ENCODE measurements at regions not wholly inside any gene's neighbourhood (a gene's known extent, or its start where the extent isn't known, plus 50 kb on each side); places are given as distances from the start of the nearest gene placed in this dataset.
"Not testable (repeated sequence)": the region's sequence is repeated elsewhere in the genome, so short reads cannot be mapped to it uniquely, and the experiment has no call there.

DNA sequence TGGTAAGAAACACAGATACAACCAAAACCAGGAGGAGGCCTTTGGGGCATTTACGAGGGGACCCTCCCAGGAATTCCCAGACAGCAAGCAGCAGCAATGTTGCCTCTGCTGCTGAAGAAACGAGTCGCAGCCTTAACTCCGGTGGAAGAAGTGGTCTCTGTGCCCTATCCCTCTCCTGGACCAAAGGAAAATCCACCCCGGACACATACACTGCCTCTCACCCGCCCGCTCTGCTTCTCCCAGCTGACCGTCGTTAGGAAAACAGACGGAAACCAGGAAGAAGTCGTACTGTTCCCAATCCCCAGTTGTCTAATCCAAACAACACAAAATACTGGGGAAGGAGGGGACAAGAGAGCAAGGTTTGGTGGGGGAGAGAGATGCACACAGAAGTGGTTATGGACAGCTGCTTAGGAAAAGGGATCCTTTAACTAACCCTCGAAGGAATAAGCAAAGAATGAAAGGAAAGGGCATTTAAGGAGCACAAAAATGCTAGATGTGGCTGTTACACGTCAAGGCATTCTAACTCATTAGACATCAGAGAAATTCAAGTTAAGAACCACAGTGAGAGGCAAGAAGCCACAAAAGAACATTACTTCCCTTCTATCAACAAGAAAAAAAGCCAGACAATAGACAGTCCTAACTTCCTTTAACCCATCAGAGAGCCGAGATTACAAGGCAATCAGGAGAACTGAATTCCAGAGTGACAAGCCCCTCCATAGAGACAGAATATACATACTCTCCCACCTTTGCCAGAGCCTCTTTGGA lies 71.9 kb downstream of the ACTL7B start:
- Histone ChIP-seq H3K27ac (ENCODE audit: low read depth, low read length) (no peak overlapping the region), H3K4me1 (ENCODE audit: control insufficient read depth, insufficient read depth, low read length) (peaks cover 31% of the 10 kb centered on the region), H3K9ac (ENCODE audit: low read depth, low read length) (no peak overlapping the region), H3K4me3 (ENCODE audit: low read depth, low read length) (no peak overlapping the region), H3K9me3 (ENCODE audit: control insufficient read depth, insufficient read depth, low read length) (no peaks in the 10 kb centered on the region), H3K36me3 (ENCODE audit: control insufficient read depth, insufficient read depth, low read length) (no peaks in the 10 kb centered on the region), H3K27me3 (ENCODE audit: control insufficient read depth, insufficient read depth, low read length) (peaks cover 3% of the 10 kb centered on the region; the same call in 1 of the 2 replicates)

DNA sequence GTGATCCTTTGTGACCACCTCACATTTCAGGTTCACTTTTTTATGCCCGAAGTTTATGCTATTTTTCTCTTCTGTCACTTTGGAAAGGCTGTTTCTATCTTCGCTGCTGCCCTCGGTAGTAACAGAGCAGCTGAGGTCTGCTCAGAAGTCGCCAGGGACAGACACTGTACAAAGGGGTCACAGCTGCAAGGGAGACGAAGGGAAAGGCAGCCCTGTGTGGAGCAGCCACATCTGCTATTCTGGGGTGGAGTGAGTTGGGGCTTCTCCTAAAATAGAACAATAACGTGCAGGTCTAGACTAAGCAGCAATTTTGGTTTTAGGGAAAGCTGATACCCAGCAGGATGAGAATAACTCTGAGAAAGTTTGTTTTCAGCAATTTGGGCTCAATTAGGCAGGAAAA lies 72.5 kb downstream of the ACTL7B start:
- H3K9ac ChIP-seq (ENCODE audit: low read depth, low read length): no peak overlapping the region

DNA sequence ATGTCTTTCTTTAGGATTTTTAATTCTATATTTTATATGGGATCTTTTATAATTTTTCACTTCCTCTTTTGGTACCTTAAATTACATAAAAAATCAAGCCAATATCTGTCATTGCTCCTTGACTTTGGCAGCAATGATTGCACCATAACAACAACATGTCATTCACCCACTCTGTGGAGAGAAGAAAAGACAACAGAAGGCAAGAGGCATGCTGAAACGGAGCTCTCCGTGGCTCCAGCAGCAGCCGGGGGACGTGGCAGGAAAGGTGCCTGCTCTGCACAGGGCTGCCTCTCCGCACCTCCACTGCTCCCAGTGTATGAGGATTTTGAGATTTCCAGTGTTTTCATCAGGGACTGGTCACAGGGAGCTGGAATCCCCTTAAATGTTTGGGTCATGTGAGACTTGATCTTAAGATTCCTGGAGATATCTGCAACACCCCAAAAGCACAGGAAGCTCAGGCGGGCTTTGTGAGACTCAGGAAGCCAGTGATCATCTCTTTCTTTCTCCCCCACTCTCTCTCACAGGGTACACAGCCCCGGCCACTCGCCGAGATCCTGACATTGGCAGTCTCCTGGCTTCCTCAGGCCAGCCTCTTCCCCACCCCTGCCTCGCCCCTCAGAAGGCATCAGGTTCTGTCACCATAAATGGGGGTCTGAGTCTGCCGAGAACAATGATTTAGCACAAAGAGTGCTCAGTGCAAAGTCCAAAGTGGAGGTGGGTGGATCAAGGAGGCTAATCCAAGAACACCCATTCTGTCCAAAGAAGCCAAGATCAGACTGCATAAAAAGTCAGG lies 74.6 kb downstream of the ACTL7B start:
- peaks cover 22% of the 10 kb centered on the region for H3K4me1 ChIP-seq (ENCODE audit: control insufficient read depth, insufficient read depth, low read length)
- no peak overlapping the region for H3K9ac ChIP-seq (ENCODE audit: low read depth, low read length)
- H3K27me3 ChIP-seq (ENCODE audit: control insufficient read depth, insufficient read depth, low read length): peaks cover 14% of the 10 kb centered on the region; the same call in 1 of the 2 replicates
- no peak overlapping the region for H3K4me3 ChIP-seq (ENCODE audit: low read depth, low read length)
- no peaks in the 10 kb centered on the region for H3K36me3 ChIP-seq (ENCODE audit: control insufficient read depth, insufficient read depth, low read length)
- no peaks in the 10 kb centered on the region for H3K9me3 ChIP-seq (ENCODE audit: control insufficient read depth, insufficient read depth, low read length)
- no peak overlapping the region for H3K27ac ChIP-seq (ENCODE audit: low read depth, low read length)

More for the DNA sequence above, 72.5 kb downstream of the ACTL7B start:
- peaks cover 31% of the 10 kb centered on the region for H3K4me1 ChIP-seq (ENCODE audit: control insufficient read depth, insufficient read depth, low read length)
- H3K9me3 ChIP-seq (ENCODE audit: control insufficient read depth, insufficient read depth, low read length): no peaks in the 10 kb centered on the region
- H3K4me3 ChIP-seq (ENCODE audit: low read depth, low read length): no peak overlapping the region
- no peaks in the 10 kb centered on the region for H3K36me3 ChIP-seq (ENCODE audit: control insufficient read depth, insufficient read depth, low read length)
- peaks cover 7% of the 10 kb centered on the region; the same call in 1 of the 2 replicates for H3K27me3 ChIP-seq (ENCODE audit: control insufficient read depth, insufficient read depth, low read length)
- no peak overlapping the region for H3K27ac ChIP-seq (ENCODE audit: low read depth, low read length)

DNA sequence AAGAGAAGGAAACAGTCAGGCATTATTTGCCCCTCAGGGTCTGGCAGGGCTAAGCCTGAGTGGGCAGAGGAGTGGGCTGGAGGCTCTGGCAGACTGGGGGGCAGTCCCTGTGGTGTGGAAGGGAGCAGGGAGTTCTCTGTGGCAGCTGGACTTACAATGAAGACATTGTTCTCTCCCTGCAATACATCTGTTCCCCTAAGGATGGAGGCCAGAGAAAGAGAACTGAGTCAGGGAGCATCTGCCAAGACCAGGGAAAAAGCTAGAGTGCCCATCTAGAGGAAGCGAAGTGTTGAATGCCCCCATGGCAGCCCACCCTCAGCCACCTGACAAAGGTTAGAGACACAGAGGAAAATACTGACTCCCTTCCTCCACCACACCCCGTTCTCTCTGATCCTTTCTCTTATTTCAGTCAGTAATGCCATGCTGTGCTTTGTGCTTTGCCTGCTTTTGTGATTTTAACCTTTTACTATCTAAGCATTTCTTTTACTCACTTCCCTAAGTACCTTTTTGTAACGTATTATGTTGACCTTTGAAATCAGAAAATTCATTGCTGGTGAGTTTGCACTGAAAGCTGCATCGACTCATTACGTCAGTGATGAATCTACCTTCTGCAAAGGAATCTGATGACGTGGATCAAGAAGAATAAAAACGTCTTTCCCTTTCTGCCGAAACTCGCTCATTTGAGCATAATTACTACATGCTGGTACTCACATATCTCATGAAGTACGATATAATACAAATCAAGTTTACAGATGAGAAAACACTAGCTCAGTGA lies 76.0 kb downstream of the ACTL7B start:
- peaks cover 22% of the 10 kb centered on the region for H3K4me1 ChIP-seq (ENCODE audit: control insufficient read depth, insufficient read depth, low read length)
- H3K27me3 ChIP-seq (ENCODE audit: control insufficient read depth, insufficient read depth, low read length): peaks cover 14% of the 10 kb centered on the region; the same call in 1 of the 2 replicates
- no peak overlapping the region for H3K4me3 ChIP-seq (ENCODE audit: low read depth, low read length)
- no peak overlapping the region for H3K27ac ChIP-seq (ENCODE audit: low read depth, low read length)
- no peaks in the 10 kb centered on the region for H3K9me3 ChIP-seq (ENCODE audit: control insufficient read depth, insufficient read depth, low read length)
- H3K36me3 ChIP-seq (ENCODE audit: control insufficient read depth, insufficient read depth, low read length): no peaks in the 10 kb centered on the region
- H3K9ac ChIP-seq (ENCODE audit: low read depth, low read length): no peak overlapping the region

GRCh38 chr9:108776920-108777639 lies 78.7 kb downstream of the ACTL7B start:
- no peaks in the 10 kb centered on the region for H3K36me3 ChIP-seq (ENCODE audit: control insufficient read depth, insufficient read depth, low read length)
- no peaks in the 10 kb centered on the region for H3K9me3 ChIP-seq (ENCODE audit: control insufficient read depth, insufficient read depth, low read length)
- H3K4me3 ChIP-seq (ENCODE audit: low read depth, low read length): no peak overlapping the region
- peaks cover 22% of the 10 kb centered on the region for H3K4me1 ChIP-seq (ENCODE audit: control insufficient read depth, insufficient read depth, low read length)
- peaks cover 14% of the 10 kb centered on the region; the same call in 1 of the 2 replicates for H3K27me3 ChIP-seq (ENCODE audit: control insufficient read depth, insufficient read depth, low read length)
- no peak overlapping the region for H3K27ac ChIP-seq (ENCODE audit: low read depth, low read length)
- no peak overlapping the region for H3K9ac ChIP-seq (ENCODE audit: low read depth, low read length)

DNA sequence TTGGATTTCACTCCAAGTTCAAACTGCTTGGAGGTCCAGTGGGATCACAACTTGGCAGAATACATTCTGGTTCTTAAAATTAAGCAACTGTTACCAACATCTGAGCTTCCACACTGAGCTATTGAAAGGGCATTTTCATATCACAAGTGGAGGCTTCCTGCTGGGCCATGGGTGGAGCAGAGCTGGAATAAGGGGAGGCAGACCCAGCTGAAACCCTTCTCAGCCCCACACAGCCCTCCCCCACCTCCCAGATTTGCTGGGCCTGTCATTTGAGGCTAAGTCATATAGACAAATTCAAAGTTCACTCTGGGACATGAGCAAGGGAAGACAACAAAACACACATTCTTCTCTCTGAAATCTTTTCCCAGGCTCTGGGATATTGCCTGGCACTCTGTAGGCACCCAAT lies 79.9 kb downstream of the ACTL7B start:
- Histone ChIP-seq H3K27ac (ENCODE audit: low read depth, low read length) (no peak overlapping the region), H3K9me3 (ENCODE audit: control insufficient read depth, insufficient read depth, low read length) (no peaks in the 10 kb centered on the region), H3K36me3 (ENCODE audit: control insufficient read depth, insufficient read depth, low read length) (no peaks in the 10 kb centered on the region), H3K9ac (ENCODE audit: low read depth, low read length) (no peak overlapping the region), H3K27me3 (ENCODE audit: control insufficient read depth, insufficient read depth, low read length) (peaks cover 14% of the 10 kb centered on the region; the same call in 1 of the 2 replicates), H3K4me3 (ENCODE audit: low read depth, low read length) (no peak overlapping the region), H3K4me1 (ENCODE audit: control insufficient read depth, insufficient read depth, low read length) (peaks cover 17% of the 10 kb centered on the region)

DNA sequence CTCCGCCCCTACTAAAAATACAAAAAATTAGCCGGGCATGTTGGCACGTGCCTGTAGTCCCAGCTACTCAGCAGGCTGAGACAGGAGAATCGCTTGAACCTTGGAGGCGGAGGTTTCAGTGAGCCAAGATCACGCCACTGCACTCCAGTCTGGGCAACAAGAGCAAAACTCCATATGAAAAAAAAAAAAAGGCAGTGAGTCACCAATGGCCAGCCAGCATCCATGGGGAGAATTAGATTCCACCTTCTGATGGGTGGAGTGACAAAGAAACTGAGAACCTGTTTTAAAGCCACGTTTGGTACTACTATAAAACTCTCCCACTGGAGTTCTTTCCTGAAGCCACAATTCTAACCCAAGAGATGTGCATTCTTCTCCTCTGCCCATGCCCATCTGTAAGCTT lies 81.7 kb downstream of the ACTL7B start:
- H3K27me3 ChIP-seq (ENCODE audit: control insufficient read depth, insufficient read depth, low read length): peaks cover 13% of the 10 kb centered on the region; the same call in 1 of the 2 replicates
- not testable (repeated sequence) for H3K9me3 ChIP-seq (ENCODE audit: control insufficient read depth, insufficient read depth, low read length); H3K27ac ChIP-seq (ENCODE audit: low read depth, low read length); H3K4me1 ChIP-seq (ENCODE audit: control insufficient read depth, insufficient read depth, low read length); H3K4me3 ChIP-seq (ENCODE audit: low read depth, low read length); H3K9ac ChIP-seq (ENCODE audit: low read depth, low read length); H3K36me3 ChIP-seq (ENCODE audit: control insufficient read depth, insufficient read depth, low read length)

DNA sequence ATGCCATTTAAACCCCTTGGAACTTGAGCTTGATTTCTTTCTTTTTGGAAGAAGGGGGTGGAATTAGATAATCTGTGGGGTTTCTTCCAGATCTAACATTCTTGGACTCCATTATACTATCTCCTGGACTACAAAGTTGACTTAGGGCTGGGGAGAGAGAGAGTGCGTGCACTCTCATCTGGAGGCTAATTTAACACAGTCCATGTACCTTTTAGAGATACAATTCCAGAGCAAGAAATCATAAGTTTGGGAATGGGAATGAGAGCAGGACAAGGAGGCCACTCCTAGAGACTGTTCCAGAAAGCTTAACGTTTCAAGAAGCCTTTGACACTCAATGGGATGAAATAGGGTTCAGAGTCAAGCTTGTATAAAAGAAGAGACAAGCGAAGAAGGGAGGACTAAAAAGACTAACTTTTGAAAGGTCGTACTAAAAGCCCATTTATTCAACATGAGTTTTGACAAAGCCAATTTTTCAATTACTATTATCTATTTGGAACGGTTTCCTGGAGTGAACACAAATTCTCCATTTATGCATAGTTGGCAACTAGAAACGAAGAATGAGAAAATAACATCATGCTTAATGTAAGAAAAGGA lies 83.4 kb downstream of the ACTL7B start:
- Histone ChIP-seq H3K36me3 (ENCODE audit: control insufficient read depth, insufficient read depth, low read length) (no peaks in the 10 kb centered on the region), H3K4me1 (ENCODE audit: control insufficient read depth, insufficient read depth, low read length) (peaks cover 4% of the 10 kb centered on the region; the same call in 1 of the 2 replicates), H3K27me3 (ENCODE audit: control insufficient read depth, insufficient read depth, low read length) (no peaks in the 10 kb centered on the region), H3K9ac (ENCODE audit: low read depth, low read length) (no peak overlapping the region), H3K4me3 (ENCODE audit: low read depth, low read length) (no peak overlapping the region), H3K27ac (ENCODE audit: low read depth, low read length) (no peak overlapping the region), H3K9me3 (ENCODE audit: control insufficient read depth, insufficient read depth, low read length) (peaks cover 2% of the 10 kb centered on the region; the same call in 1 of the 2 replicates)

DNA sequence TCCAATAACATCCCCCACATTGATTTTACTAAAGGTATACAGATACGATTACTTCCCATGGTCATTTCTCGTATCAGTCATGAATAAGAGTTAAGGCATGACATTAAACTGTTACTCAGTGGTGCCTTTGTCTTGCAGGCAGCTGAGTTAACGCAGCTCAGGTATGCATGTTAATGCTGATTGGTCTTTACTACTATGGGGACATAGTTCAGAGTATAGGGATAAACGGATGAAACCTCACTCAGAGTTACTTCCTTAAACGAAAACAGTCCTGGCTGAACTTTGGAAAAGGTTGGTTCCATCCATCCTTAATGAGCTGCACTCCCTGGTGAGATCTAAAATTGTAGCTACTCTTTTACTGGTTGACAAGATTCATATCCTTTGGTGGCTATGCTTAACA lies 87.0 kb downstream of the ACTL7B start:
- Histone ChIP-seq H3K27ac (ENCODE audit: low read depth, low read length) (no peak overlapping the region), H3K27me3 (ENCODE audit: control insufficient read depth, insufficient read depth, low read length) (no peaks in the 10 kb centered on the region), H3K9ac (ENCODE audit: low read depth, low read length) (no peak overlapping the region), H3K4me3 (ENCODE audit: low read depth, low read length) (no peak overlapping the region), H3K36me3 (ENCODE audit: control insufficient read depth, insufficient read depth, low read length) (no peaks in the 10 kb centered on the region), H3K4me1 (ENCODE audit: control insufficient read depth, insufficient read depth, low read length) (0 out of 2 replicates have a peak, but pooled peaks cover 4% of the 10 kb centered on the region), H3K9me3 (ENCODE audit: control insufficient read depth, insufficient read depth, low read length) (peaks cover 2% of the 10 kb centered on the region; the same call in 1 of the 2 replicates)

DNA sequence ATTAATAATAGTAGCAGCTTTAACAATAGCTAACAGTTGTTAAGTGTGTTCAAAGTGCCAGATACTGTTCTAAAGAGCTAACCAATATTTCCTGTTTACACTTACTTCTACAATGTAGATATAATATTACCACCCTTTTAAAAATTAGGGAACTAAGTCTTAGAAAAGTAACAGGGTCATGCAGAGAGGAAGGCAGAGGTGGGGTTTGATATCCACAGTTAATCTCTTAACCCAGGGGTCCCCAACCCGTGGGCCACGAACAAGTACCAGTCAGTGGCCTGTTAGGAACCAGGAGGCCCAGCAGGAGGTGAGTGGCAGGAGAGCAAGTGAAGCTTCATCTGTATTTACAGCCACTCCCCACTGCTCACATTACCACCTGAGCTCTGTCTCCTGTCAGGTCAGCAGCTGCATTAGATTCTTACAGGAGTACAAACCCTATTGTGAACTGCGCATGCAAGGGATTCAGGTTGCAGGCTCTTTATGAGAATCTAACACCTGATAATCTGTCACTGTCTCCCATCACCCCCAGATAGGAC lies 89.1 kb downstream of the ACTL7B start:
- Histone ChIP-seq H3K27ac (ENCODE audit: low read depth, low read length) (no peak overlapping the region), H3K4me1 (ENCODE audit: control insufficient read depth, insufficient read depth, low read length) (0 out of 2 replicates have a peak, but pooled peaks cover 4% of the 10 kb centered on the region), H3K9ac (ENCODE audit: low read depth, low read length) (no peak overlapping the region), H3K4me3 (ENCODE audit: low read depth, low read length) (no peak overlapping the region), H3K27me3 (ENCODE audit: control insufficient read depth, insufficient read depth, low read length) (no peaks in the 10 kb centered on the region), H3K36me3 (ENCODE audit: control insufficient read depth, insufficient read depth, low read length) (no peaks in the 10 kb centered on the region), H3K9me3 (ENCODE audit: control insufficient read depth, insufficient read depth, low read length) (peaks cover 2% of the 10 kb centered on the region; the same call in 1 of the 2 replicates)

Measured in HUES48 (cell line).